22Rv1 (cell line): ENCODE measurements at regions not wholly inside any gene's neighbourhood (a gene's known extent, or its start where the extent isn't known, plus 50 kb on each side); places are given as distances from the start of the nearest gene placed in this dataset.
"Not testable (repeated sequence)": the region's sequence is repeated elsewhere in the genome, so short reads cannot be mapped to it uniquely, and the experiment has no call there.

ENCODE experiments used
- H3K27ac ChIP-seq: fragments of 450-650 bp; 2 replicates; pipeline ENCODE4 v1.5.1; 2017
- ZFX ChIP-seq: fragments of 450-650 bp; IDR thresholded peaks from 2 replicates; pipeline ENCODE4 v1.6.1; 2017; ENCODE audit warnings: antibody characterized with exemption, borderline replicate concordance
- TF ChIP-seq, protein P1 (sequence below): fragments of 450-650 bp; IDR thresholded peaks from 2 replicates; pipeline ENCODE4 v1.5.1; 2017; ENCODE audit warnings: mild to moderate bottlenecking

DNA sequence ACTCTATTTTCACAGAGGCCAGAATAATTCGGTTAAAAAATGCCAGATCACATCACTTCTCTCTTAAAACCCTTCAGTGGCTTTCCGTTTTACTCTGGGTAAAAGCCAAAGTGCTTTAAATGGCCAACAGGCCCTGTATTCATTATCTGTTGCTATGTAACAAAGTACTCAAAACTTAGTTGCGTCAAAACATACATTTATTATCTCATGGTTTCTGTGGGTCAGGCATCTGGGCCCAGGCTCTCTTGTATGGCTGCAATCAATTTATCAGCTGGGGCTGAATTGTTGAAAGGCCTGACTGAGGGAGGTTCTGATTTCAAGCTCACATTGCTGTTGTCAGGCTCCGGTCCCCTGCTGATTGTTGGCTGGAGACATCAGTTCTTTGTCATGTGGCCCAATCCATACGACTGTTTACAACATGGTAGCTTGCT is 72.7 kb upstream of the H2AZ1 start:
- no peak overlapping the region for H3K27ac ChIP-seq

DNA sequence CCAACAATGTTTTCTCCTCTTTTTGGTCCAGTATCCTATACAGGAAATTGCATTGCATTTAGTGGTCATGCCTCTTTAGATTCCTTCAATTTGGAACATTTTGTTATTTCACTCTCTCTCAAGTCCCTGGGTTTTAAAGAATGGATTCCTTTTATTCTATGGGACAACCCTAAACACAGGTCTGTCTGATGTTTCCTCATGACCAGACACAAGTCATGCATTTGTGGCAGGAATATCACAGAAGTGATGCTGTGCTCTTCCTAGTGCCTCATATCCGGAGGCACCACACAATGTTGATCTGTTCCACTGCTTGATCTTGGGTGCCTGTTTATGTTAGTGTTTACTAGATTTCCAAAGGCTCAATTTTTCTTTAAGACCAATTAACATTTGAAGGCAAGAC is 69.7 kb upstream of the H2AZ1 start:
- no peak overlapping the region for H3K27ac ChIP-seq
- TF ChIP-seq, protein P1, sequence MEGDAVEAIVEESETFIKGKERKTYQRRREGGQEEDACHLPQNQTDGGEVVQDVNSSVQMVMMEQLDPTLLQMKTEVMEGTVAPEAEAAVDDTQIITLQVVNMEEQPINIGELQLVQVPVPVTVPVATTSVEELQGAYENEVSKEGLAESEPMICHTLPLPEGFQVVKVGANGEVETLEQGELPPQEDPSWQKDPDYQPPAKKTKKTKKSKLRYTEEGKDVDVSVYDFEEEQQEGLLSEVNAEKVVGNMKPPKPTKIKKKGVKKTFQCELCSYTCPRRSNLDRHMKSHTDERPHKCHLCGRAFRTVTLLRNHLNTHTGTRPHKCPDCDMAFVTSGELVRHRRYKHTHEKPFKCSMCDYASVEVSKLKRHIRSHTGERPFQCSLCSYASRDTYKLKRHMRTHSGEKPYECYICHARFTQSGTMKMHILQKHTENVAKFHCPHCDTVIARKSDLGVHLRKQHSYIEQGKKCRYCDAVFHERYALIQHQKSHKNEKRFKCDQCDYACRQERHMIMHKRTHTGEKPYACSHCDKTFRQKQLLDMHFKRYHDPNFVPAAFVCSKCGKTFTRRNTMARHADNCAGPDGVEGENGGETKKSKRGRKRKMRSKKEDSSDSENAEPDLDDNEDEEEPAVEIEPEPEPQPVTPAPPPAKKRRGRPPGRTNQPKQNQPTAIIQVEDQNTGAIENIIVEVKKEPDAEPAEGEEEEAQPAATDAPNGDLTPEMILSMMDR = no peak
- TF ChIP-seq ZFX = no peak

More for the DNA sequence above, 72.7 kb upstream of the H2AZ1 start:
- TF ChIP-seq, protein P1 = no peak
- no peak for TF ChIP-seq ZFX

DNA sequence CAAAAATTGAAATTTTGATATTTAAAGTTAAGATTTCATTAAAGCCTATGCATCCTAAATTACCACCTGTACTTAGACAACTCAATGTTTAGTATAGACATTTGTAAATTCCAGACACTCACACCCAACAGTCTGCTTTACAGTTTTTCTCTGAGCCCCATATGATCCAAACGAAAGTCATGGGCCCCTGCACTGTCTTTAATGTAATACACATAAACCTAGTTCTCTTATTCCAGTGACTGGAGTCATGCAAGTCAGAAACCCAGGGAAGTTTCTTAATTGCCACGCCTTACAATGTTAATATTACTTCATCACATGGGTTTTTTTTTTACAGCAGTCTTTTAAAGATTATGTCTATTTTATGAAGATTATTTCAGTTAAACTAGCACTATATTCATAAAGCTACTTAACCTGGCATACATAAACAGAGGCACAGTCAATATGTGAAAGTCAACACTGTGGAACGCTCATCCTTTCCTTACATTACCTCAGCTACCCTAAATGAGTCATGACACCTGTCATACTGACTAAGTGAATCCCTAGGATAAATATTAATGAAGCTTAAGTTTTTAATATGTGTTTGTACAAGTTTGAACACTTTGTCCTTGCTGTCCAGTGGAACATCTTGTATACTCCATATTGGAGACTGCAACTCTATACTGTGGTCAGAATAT is 67.7 kb upstream of the H2AZ1 start:
- peak overlapping the region; percentile 56 for H3K27ac ChIP-seq
- no peak for TF ChIP-seq ZFX
- TF ChIP-seq, protein P1 = no peak

DNA sequence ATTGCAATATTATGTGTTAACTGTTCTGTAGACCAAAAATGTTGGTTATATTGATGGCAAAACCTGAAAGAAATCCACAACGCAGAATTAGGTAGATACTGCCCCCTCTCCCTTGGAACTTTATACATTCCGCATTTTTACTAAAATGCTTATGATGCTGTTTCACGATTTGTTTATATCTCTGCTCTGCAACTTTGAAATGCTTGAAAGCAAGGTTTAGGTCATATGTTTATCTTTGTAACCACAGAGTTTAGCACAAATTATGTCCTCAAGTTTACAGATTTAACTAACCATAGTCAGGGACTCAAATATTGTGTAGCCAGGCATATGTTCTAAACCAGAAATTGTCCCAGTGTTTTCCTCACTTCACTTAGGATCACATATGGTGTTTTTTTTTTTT is 66.1 kb upstream of the H2AZ1 start:
- H3K27ac ChIP-seq = no peak overlapping the region

DNA sequence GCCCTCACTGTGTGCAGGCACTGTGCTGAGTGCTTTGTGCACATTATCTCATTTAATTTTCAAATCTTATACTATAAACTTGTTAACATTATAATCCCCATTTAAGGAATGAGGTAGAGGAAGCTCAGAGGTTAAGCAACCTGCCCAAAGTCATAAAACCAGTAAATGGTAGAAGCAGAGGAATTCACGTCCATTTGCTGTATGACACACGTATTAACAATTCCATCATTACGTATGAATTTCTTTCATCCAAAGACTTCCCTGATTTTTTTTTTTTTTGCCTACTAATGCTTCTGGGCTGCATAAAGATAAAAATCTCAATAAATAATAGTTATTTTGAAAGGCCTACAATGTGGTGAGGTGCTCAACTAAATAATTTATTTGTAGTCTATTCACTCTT is 64.5 kb upstream of the H2AZ1 start:
- TF ChIP-seq, protein P1 = no peak
- TF ChIP-seq ZFX = no peak
- H3K27ac ChIP-seq = no peak overlapping the region

More for the DNA sequence above, 66.1 kb upstream of the H2AZ1 start:
- TF ChIP-seq, protein P1 = no peak
- no peak for TF ChIP-seq ZFX

DNA sequence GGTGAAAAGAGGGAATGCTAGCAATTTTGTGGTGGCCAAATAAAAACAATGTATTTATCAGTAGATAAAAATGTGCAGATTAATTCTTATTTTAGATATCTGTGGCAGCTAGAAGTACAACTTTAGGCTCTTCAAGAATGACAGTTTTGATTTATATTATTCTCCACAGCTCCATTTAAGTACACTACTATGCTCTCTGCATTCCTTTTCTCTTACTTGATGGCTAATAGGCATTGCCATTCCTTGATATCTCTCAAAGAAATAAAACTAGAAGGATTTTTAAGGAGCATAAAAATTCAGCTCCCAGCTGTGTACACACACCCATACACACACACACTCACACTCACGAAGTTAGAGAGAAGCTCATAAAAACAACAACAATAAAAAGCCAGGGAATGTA is 59.4 kb upstream of the H2AZ1 start:
- no peak overlapping the region for H3K27ac ChIP-seq
- TF ChIP-seq, protein P1 = no peak

DNA sequence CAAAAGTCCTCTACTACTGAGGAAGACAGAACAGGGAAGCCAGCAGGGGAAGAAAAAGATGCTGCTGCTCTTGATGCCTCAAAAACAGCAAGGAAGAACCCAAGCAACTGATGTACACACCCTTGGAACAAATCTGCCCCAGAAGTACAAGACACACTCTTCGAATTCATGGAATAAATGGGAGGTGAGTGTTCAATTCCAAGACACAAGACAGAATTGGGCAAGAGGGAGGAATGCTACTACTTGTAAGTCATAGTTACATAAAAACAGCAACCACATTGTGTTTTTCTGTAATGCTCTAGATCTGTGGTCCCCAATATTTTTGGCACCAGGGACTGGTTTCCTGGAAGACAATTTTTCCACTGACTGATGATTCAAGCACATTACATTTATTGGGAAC is 58.0 kb upstream of the H2AZ1 start:
- no peak overlapping the region for H3K27ac ChIP-seq
- TF ChIP-seq, protein P1 = no peak
- no peak for TF ChIP-seq ZFX

DNA sequence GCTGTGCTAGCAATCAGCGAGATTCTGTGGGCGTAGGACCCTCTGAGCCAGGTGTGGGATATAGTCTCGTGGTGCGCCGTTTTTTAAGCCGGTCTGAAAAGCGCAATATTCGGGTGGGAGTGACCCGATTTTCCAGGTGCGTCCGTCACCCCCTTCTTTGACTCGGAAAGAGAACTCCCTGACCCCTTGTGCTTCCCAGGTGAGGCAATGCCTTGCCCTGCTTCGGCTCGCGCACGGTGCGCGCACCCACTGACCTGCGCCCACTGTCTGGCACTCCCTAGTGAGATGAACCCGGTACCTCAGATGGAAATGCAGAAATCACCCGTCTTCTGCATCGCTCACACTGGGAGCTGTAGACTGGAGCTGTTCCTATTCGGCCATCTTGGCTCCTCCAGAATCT is 56.1 kb upstream of the H2AZ1 start:
- not testable (repeated sequence) for H3K27ac ChIP-seq
